Activated naive CD8-positive, alpha-beta T cell (primary cell): ENCODE measurements at regions not wholly inside any gene's neighbourhood (a gene's known extent, or its start where the extent isn't known, plus 50 kb on each side); places are given as distances from the start of the nearest gene placed in this dataset.
"Not testable (repeated sequence)": the region's sequence is repeated elsewhere in the genome, so short reads cannot be mapped to it uniquely, and the experiment has no call there.

Source experiments
- H3K27ac Mint-ChIP-seq: one replicate; pipeline ENCODE4 v1.8.0; 2021; ENCODE audit warnings: mixed read lengths
- H3K27me3 Mint-ChIP-seq: one replicate; pipeline ENCODE4 v1.8.0; 2021; ENCODE audit warnings: mixed read lengths
- H3K36me3 Mint-ChIP-seq: one replicate; pipeline ENCODE4 v1.8.0; 2021; ENCODE audit warnings: mixed read lengths
- H3K4me1 Mint-ChIP-seq: one replicate; pipeline ENCODE4 v1.8.0; 2021; ENCODE audit warnings: low read depth, mixed read lengths
- H3K4me3 Mint-ChIP-seq: one replicate; pipeline ENCODE4 v1.8.0; 2021; ENCODE audit warnings: mild to moderate bottlenecking, mixed read lengths
- H3K9me3 Mint-ChIP-seq: one replicate; pipeline ENCODE4 v1.8.0; 2021; ENCODE audit warnings: low read depth, mixed read lengths

DNA sequence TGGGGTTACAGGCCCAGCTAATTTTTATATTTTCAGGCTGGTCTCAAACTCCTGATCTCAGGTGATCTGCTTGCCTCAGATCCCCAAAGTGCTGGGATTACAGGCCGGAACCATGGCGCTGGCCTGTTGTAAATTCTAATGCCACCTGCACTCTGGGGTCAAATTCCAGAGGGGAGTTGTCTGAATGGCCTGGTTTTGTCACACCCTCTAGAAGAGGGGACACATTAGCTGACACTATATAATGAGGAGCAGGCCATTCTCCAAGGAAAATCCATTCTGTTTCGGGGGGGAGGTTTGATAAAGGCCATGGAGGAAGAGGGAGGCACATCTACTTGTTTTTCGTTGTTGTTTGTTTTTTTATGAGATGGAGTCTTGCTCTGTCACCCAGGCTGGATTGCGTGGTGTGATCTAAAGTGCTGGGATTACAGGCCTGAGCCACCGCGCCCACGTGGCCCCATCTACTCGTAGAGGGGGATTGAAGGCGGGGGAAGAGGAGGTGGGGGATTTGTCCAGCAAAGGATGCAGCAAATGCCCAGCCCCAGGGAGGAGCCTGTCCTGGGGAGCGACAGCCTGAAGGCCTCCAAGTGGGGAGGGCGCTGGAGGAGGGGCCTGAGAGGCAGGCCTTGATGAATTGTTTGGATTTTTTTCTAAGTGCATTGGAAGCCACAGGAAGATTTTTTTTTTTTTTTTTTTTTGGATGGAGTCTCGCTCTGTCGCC is 78.4 kb upstream of the SLC45A1 start:
- H3K4me1 Mint-ChIP-seq = no peaks in the 10 kb centered on the region
- H3K27ac Mint-ChIP-seq = no peak overlapping the region
- H3K4me3 Mint-ChIP-seq = no peak overlapping the region
- H3K27me3 Mint-ChIP-seq = peaks cover 2% of the 10 kb centered on the region
- H3K9me3 Mint-ChIP-seq = no peaks in the 10 kb centered on the region
- H3K36me3 Mint-ChIP-seq = no peaks in the 10 kb centered on the region

DNA sequence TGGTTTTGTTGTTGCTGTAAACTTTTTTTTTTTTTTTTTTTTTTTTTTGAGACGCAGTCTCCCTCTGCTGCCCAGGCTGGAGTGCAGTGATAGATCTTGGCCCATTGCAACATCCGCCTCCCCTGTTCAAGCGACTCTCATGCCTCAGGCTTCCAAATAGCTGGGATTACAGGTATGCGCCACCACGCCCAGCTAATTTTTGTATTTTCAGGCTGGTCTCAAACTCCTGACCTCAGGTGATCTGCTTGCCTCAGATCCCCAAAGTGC is 78.9 kb upstream of the SLC45A1 start:
- H3K4me3 Mint-ChIP-seq = no peak overlapping the region
- no peak overlapping the region for H3K27ac Mint-ChIP-seq
- H3K36me3 Mint-ChIP-seq = no peaks in the 10 kb centered on the region
- H3K27me3 Mint-ChIP-seq = peaks cover 2% of the 10 kb centered on the region
- H3K9me3 Mint-ChIP-seq = no peaks in the 10 kb centered on the region
- H3K4me1 Mint-ChIP-seq = no peaks in the 10 kb centered on the region

DNA sequence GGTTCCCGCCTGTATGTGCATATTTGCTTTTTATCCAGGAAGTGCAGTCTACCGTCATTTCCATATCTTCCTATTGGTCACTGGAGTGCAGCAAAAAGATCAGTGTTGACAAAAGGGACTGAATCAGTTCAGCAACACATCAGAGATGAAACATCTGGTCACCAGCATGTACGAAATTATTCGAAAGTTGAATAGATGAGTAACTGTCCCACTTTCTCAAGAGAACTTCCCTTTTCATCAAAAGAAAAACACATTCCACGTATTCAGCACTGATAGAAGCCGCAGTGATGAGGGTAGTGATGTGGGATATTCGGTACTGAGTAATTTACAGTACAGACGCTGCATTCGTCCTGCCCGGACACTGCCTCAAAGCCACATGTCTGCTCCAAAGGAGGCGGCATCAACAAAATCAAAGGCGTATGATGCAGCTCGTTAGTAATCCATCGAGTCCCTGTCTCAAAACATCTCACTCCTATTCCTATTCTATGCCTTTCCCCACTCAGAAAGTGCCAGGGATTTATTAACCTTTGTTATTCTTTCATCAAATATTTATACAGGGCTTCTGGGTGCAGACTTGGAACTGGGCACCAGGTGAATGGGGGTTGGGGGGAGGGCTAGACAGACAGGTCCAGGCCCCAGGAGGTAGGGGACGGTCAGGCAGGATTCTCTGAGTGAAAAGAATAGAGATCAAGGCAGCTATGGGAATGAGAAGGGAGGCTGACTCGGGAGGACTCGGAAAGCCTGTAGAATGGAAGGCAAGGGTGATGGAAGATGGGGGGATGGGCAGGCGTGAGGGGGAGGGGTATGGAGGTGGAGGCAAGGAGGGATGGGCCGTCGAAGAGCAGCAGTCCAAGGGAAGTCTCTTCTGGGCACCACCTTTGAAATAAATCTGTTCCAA is 79.5 kb upstream of the SLC45A1 start:
- Mint-ChIP-seq H3K27ac (no peak overlapping the region), H3K27me3 (peaks cover 2% of the 10 kb centered on the region), H3K36me3 (no peaks in the 10 kb centered on the region), H3K9me3 (no peaks in the 10 kb centered on the region), H3K4me1 (no peaks in the 10 kb centered on the region), H3K4me3 (no peak overlapping the region)

DNA sequence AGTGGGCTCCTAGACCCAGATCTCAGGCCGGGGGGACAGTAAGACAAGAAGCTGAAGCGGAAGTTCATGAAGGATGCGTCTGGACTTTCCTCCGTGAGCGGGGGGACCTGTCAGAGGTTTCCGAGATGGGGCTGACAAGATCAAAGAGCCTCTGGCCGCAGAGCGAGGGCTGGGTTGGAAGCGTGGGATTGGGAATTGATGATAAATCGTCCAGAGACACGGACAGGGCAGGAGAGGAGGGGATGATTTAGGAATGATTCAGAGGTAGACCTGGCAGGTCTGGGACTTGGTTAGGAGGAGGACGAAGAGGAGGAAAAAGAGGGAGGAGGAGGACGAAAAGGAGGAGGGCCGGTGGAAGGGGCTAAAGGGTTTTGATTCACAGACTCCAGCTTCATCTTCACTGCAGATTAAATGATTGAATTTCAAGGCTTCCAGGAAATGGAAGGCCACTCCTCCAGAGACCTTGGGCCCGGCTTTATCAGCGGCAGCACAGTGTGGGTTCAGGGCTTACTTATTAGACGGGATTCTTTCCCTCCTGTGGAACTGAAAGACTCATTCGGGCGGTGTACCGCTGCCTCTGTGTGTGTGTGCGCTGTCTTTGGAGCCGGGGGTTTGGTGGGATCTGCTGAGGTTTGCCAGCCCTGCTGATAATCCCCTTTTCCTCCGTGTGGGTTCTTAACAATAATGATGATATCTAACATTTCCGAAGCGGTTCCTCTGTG is 85.7 kb upstream of the SLC45A1 start:
- Mint-ChIP-seq H3K27me3 (peaks cover 11% of the 10 kb centered on the region), H3K9me3 (no peaks in the 10 kb centered on the region), H3K4me3 (no peak overlapping the region), H3K27ac (no peak overlapping the region), H3K4me1 (no peaks in the 10 kb centered on the region), H3K36me3 (peaks cover 6% of the 10 kb centered on the region)

DNA sequence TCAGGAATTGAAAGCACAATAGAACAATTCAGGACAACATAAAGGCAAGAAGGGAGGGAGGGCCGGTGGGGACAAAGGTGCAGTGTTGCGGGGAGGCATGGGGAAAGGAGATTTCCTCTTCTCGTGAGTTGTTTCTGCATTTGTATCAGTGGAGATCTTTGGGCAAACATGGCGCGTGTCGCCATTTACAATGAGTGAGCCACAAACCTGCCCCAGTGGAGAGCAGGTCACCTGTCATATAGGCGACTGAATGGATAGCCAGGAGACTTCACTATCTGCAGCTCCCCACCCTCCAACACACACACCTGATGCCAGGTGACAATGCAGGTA is 87.7 kb upstream of the SLC45A1 start:
- Mint-ChIP-seq H3K4me3 (no peak overlapping the region), H3K9me3 (no peaks in the 10 kb centered on the region), H3K4me1 (no peaks in the 10 kb centered on the region), H3K27ac (no peak overlapping the region), H3K36me3 (peaks cover 10% of the 10 kb centered on the region), H3K27me3 (peaks cover 15% of the 10 kb centered on the region)

DNA sequence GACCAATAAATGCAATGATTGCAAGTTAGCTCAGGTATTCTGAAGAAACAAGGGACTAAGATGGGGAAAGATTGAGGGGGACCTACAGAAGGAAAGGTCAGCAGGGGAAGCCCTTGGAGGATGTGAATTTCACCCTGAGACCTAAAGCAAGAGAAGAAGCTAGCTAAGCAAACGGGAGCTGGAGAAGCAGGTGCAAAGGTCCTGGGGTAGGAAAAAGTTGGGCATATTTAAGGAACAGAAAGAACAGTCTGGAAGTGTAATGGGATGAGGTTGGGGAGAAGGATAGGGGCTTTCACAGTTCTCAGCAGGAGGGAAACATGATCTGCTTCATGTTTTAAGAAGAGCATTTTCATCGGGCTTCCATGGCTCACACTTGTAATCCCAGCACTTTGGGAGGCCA is 89.7 kb upstream of the SLC45A1 start:
- H3K27me3 Mint-ChIP-seq = peaks cover 22% of the 10 kb centered on the region
- H3K27ac Mint-ChIP-seq = no peak overlapping the region
- H3K4me3 Mint-ChIP-seq = no peak overlapping the region
- H3K9me3 Mint-ChIP-seq = no peaks in the 10 kb centered on the region
- H3K4me1 Mint-ChIP-seq = no peaks in the 10 kb centered on the region
- H3K36me3 Mint-ChIP-seq = peaks cover 10% of the 10 kb centered on the region

DNA sequence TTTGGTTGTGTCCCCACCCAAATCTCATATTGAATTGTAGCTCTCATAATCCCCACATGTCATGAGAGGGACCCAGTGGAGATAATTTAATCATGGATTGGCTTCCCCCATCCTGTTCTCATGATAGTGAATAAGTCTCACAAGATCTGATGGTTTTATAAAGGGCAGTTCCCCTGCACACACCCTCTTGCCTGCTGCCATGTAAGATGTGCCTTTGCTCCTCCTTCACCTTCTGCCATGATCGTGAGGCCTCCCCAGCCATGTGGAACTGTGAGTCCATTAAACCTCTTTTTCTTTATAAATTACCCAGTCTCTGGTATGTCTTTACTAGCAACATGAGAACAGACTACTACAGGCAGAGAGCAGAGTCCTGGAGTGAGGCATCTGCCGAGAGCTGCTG is 90.2 kb upstream of the SLC45A1 start:
- H3K9me3 Mint-ChIP-seq, H3K4me1 Mint-ChIP-seq, H3K4me3 Mint-ChIP-seq, H3K27ac Mint-ChIP-seq: not testable (repeated sequence)
- Mint-ChIP-seq H3K36me3 (peaks cover 10% of the 10 kb centered on the region), H3K27me3 (peaks cover 20% of the 10 kb centered on the region)

DNA sequence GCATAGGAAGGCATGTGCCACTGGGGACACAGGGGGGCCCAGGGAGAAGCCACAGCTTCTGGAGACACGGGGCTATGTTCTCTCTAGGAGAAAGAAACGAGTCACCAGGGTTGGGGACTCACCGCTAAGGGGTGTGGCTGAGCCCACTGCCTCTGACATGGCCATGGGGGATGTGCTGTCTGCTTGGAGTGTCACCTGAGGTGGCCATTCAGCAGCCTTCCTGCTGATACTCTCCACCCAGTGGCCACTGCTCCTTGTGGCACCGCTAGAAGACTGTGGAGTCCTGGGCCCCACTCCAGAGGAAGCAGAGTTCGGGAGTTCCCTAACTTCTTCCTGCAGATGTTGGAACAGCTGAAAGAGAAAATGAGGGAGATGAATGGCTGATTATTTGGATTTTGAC is 91.2 kb upstream of the SLC45A1 start:
- H3K27me3 Mint-ChIP-seq = peaks cover 20% of the 10 kb centered on the region
- H3K4me1 Mint-ChIP-seq = no peaks in the 10 kb centered on the region
- no peak overlapping the region for H3K27ac Mint-ChIP-seq
- H3K4me3 Mint-ChIP-seq = no peak overlapping the region
- peaks cover 10% of the 10 kb centered on the region for H3K36me3 Mint-ChIP-seq
- H3K9me3 Mint-ChIP-seq = no peaks in the 10 kb centered on the region

DNA sequence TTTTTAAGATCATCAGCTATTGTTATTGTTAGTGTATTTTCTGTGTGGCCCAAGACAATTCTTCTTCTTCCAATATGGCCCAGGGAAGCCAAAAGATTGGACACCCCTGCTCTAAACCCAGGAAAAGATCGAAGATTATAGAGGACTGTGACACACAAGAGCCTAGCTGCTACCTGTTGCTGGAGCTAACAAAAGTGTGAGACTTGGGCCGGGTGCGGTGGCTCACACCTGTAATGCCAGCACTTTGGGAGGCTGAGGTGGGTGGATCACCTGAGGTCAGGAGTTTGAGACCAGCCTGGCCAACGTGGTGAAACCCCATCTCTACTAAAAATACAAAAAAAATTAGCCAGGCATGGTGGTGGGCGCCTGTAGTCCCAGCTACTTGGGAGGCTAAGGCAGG is 91.9 kb upstream of the SLC45A1 start:
- Mint-ChIP-seq H3K36me3 (peaks cover 10% of the 10 kb centered on the region), H3K27me3 (peaks cover 22% of the 10 kb centered on the region)
- not testable (repeated sequence) for H3K4me3 Mint-ChIP-seq, H3K9me3 Mint-ChIP-seq, H3K4me1 Mint-ChIP-seq, H3K27ac Mint-ChIP-seq

DNA sequence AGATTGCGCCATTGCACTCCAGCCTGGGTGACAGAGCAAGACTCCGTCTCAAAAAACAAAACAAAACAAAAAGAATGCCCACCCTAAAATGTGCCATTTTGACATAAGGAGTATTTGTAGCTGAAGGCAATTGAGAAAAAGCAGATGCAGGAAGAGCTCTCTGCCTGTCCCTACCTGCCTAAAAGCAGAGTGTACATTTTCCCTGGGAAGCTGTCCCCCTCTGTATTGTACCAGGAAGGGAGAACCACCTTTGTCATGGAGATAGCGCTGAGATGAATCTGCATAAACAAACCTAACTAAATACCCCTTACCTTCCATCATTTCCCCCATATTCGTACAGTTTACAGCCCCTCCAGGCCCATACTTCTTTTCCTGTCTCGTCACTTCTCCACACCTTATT is 94.4 kb upstream of the SLC45A1 start:
- no peaks in the 10 kb centered on the region for H3K9me3 Mint-ChIP-seq
- peaks cover 28% of the 10 kb centered on the region for H3K27me3 Mint-ChIP-seq
- no peaks in the 10 kb centered on the region for H3K4me1 Mint-ChIP-seq
- H3K27ac Mint-ChIP-seq = no peak overlapping the region
- H3K36me3 Mint-ChIP-seq = peaks cover 10% of the 10 kb centered on the region
- H3K4me3 Mint-ChIP-seq = no peak overlapping the region

DNA sequence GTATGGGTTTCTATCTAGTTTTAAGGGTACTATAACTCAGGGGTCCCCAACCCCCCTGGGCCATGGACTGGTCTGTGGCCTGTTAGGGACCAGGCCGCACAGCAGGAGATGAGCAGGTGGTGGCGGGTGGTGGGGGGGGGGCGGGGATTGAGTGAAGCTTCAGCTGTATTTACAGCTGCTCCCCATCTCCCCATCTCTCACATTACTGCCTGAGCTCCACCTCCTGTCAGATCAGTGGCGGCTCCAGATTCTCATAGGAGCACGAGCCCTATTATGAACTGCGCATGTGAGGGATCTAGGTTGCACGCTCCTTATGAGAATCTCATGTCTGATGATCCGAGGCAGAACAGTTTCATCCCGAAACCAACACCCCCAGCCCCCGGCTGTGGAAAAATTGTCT is 95.1 kb upstream of the SLC45A1 start:
- H3K27ac Mint-ChIP-seq = no peak overlapping the region
- peaks cover 7% of the 10 kb centered on the region for H3K36me3 Mint-ChIP-seq
- H3K27me3 Mint-ChIP-seq = peaks cover 26% of the 10 kb centered on the region
- H3K4me3 Mint-ChIP-seq = no peak overlapping the region
- H3K4me1 Mint-ChIP-seq = peaks cover under 1% of the 10 kb centered on the region
- no peaks in the 10 kb centered on the region for H3K9me3 Mint-ChIP-seq

DNA sequence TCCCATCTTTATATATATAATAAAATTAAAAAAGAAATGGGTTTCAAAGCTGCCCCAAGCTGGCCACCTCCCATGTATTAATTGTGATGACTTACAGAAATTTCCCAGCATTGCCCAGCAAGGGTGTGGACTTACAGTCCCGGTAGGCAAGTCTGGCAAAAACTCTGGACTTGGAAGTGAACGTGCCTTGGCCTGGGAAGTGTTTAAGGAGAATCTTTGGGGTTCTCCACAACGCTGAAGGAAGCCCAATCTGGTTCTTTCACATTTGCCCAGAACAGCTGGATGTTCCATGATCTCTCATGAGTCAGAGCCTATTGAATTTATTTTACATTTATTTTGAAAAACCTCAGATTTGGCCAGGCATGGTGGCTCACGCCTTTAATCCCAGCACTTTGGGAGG is 98.4 kb upstream of the SLC45A1 start:
- Mint-ChIP-seq H3K27me3 (peaks cover 25% of the 10 kb centered on the region), H3K36me3 (no peaks in the 10 kb centered on the region), H3K4me1 (peaks cover 7% of the 10 kb centered on the region), H3K4me3 (no peak overlapping the region), H3K9me3 (no peaks in the 10 kb centered on the region), H3K27ac (no peak overlapping the region)

DNA sequence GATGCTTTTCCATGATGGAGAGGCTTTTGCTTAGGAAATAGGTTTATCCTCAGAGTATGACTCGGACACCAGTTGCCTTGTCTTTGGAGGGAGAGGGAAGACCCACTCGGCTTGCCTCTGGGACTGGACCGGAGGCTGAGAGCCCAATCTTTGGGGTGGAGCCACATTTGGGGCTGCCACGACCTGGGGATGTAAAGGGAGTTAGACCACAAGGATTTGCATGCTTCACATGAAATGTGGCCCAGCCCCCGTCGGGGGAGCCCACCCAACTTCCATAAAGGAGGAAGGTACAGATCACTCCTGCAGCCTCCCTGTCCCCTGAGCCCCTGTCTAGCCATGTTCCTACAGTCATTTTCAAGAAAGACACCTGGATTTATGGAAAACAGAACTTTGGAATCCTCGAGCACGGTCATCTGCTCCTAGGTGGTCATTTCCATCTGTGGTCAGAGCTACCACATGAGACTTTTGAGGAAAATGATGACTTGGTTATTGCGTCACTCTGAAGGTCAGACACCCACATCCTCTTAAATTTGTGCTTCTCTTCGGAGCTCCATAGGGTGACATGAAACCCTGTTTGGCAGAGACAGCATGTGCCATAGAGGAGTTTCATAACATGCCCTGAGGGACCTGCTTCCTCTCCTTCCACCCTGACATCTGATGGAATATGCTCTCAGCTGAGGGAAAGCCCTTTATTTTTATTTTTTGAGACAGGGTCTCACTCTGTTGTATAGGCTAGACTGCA is 99.4 kb upstream of the SLC45A1 start:
- Mint-ChIP-seq H3K4me3 (no peak overlapping the region), H3K9me3 (no peaks in the 10 kb centered on the region), H3K4me1 (peaks cover 7% of the 10 kb centered on the region), H3K27me3 (peaks cover 22% of the 10 kb centered on the region), H3K36me3 (no peaks in the 10 kb centered on the region), H3K27ac (no peak overlapping the region)

DNA sequence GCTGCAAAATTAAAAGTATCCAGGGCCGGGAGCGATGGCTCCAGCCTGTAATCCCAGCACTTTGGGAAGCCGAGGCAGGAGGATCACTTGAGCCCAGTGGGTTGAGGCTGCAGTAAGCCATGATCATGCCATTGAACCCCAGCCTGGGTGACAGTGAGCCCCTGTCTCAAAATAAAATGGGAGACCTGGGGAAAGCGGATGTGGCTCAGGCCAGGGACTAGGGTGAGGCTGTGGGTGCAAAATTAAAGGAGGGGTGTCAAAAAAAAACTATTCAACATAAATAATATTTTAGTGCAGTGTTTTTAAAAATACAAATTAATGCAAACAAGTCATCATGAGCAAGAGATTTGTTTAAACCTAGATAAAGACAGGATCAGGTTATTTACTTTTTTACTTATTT is 100.1 kb upstream of the SLC45A1 start:
- Mint-ChIP-seq H3K9me3 (no peaks in the 10 kb centered on the region), H3K27ac (no peak overlapping the region), H3K27me3 (peaks cover 25% of the 10 kb centered on the region), H3K4me3 (peak overlapping the region; percentile 66), H3K4me1 (peaks cover 7% of the 10 kb centered on the region), H3K36me3 (no peaks in the 10 kb centered on the region)
